ENCODE measurements at regions not wholly inside any gene's neighbourhood (a gene's known extent, or its start where the extent isn't known, plus 50 kb on each side); places are given as distances from the start of the nearest gene placed in this dataset.

- WGBS (ENCODE audit: missing lambda C conversion rate), result 27% methylated on average over 3 of the region's 6 CpGs
- Histone ChIP-seq H3K4me1 (no peaks in the 10 kb centered on the region), H3K9me3 (peaks cover 18% of the 10 kb centered on the region; the same call in 2 of the 3 replicates), H3K4me3 (no peak overlapping the region), H3K4me2 (no peak overlapping the region), H3K27ac (no peak overlapping the region)
- no peak for TF ChIP-seq ZNF302 (CRISPR knock-in tag; IDR thresholded peaks at IDR 0.05)
- ChIA-PET CTCF (interaction anchor here (1.2 kb wide), 1 partner anchor 31 kb away, joined by 3 read pairs; no protein-coding TSS in a partner anchor), POLR2A (no interaction called here)
- no peak for DNase-seq (ENCODE audit: low read depth in 1 of 2, low spot score in 1 of 2)
- FAIRE-seq, result no peak
- no peak for ATAC-seq
These were observed 158.6 kb upstream of the PPP1R26 start for GRCh38 chr9:135320943-135321342.

GRCh38 chr9:135321580-135321979 is 158.0 kb upstream of the PPP1R26 start:
- TF ChIP-seq MYC (IDR thresholded peaks at IDR 0.05; ENCODE audit: borderline replicate concordance, low read length), result no peak
- TF ChIP-seq ZC3H11A (IDR thresholded peaks at IDR 0.05), result no peak
- TF ChIP-seq KDM1A (IDR thresholded peaks at IDR 0.05; ENCODE audit: low read depth), result no peak
- TF ChIP-seq HEYL (CRISPR knock-in tag; IDR thresholded peaks at IDR 0.05), result no peak
- TF ChIP-seq ESRRA (IDR thresholded peaks at IDR 0.05; ENCODE audit: borderline replicate concordance, low read length), result no peak
- no peak for TF ChIP-seq FOSB (CRISPR knock-in tag; IDR thresholded peaks at IDR 0.05)
- TF ChIP-seq SREBF2 (IDR thresholded peaks at IDR 0.05), result no peak
- TF ChIP-seq HOXB13 (CRISPR knock-in tag; IDR thresholded peaks at IDR 0.05; ENCODE audit: low read depth), result no peak
- no peak for TF ChIP-seq ZNF302 (CRISPR knock-in tag; IDR thresholded peaks at IDR 0.05)
- no peak for TF ChIP-seq FOSL2 (IDR thresholded peaks at IDR 0.05)
- TF ChIP-seq FOSL2 (CRISPR knock-in tag; IDR thresholded peaks at IDR 0.05), result no peak
- TF ChIP-seq KDM5A (IDR thresholded peaks at IDR 0.05), result no peak
- TF ChIP-seq ZSCAN20 (CRISPR knock-in tag; IDR thresholded peaks at IDR 0.05), result no peak
- no peak for TF ChIP-seq EHMT2 (IDR thresholded peaks at IDR 0.05; ENCODE audit: low read depth)
- TF ChIP-seq CEBPB (IDR thresholded peaks at IDR 0.05), result no peak
- no peak for TF ChIP-seq POLR2A (IDR thresholded peaks at IDR 0.05; ENCODE audit: low read length)
- no peak for TF ChIP-seq EP300 (IDR thresholded peaks at IDR 0.05)
- TF ChIP-seq RFX5 (IDR thresholded peaks at IDR 0.05), result no peak
- TF ChIP-seq BCL3 (IDR thresholded peaks at IDR 0.05), result no peak
- TF ChIP-seq MAZ (IDR thresholded peaks at IDR 0.05; ENCODE audit: borderline replicate concordance, low read depth, low read length), result no peak
- Histone ChIP-seq H3K27ac (no peak overlapping the region), H3K9me3 (peaks cover 18% of the 10 kb centered on the region; the same call in 2 of the 3 replicates), H3K4me3 (no peak overlapping the region), H3K4me2 (no peak overlapping the region), H3K4me1 (no peaks in the 10 kb centered on the region)
- DNase-seq (ENCODE audit: low read depth in 1 of 2, low spot score in 1 of 2), result no peak
- CTCF ChIA-PET, result no interaction called here
- no peak for ATAC-seq
- FAIRE-seq, result no peak
- WGBS (ENCODE audit: missing lambda C conversion rate), result 17% methylated on average over 4 of the region's 4 CpGs
- POLR2A ChIA-PET, result no interaction called here

- ATAC-seq (no peak), DNase-seq (ENCODE audit: low read depth in 1 of 2, low spot score in 1 of 2) (no peak), FAIRE-seq (no peak)
- Histone ChIP-seq H3K4me2 (no peak overlapping the region), H3K9me3 (peaks cover 28% of the 10 kb centered on the region; the same call in 2 of the 3 replicates), H3K27ac (no peak overlapping the region), H3K4me1 (no peaks in the 10 kb centered on the region), H3K4me3 (no peak overlapping the region)
- TF ChIP-seq CHD4 (IDR thresholded peaks at IDR 0.05; ENCODE audit: borderline replicate concordance), result no peak
- no peak for TF ChIP-seq RARB (CRISPR knock-in tag; IDR thresholded peaks at IDR 0.05)
- WGBS (ENCODE audit: missing lambda C conversion rate), result 13% methylated on average over 6 of the region's 6 CpGs
- POLR2A ChIA-PET, result no interaction called here
- CTCF ChIA-PET, result interaction anchor here (1.2 to 1.9 kb wide), 4 partner anchors 19 to 237 kb away, joined by 3 to 6 read pairs (median 4); partner anchors contain the start of gene OLFM1
These were observed 155.3 kb upstream of the PPP1R26 start for GRCh38 chr9:135324329-135324728.

GRCh38 chr9:135326141-135326540 is 153.4 kb upstream of the PPP1R26 start:
- Histone ChIP-seq H3K27ac (no peak overlapping the region), H3K4me3 (no peak overlapping the region), H3K4me1 (no peaks in the 10 kb centered on the region), H3K4me2 (no peak overlapping the region), H3K9me3 (peaks cover 28% of the 10 kb centered on the region; the same call in 2 of the 3 replicates)
- POLR2A ChIA-PET, result no interaction called here
- no peak for DNase-seq (ENCODE audit: low read depth in 1 of 2, low spot score in 1 of 2)
- CTCF ChIA-PET, result interaction anchor here (0.7 to 1.5 kb wide), 2 partner anchors 8 to 11 kb away, joined by 3 read pairs; no protein-coding TSS in a partner anchor
- WGBS (ENCODE audit: missing lambda C conversion rate), result 23% methylated on average over 3 of the region's 7 CpGs
- TF ChIP-seq TFCP2L1 (CRISPR knock-in tag; IDR thresholded peaks at IDR 0.05) (no peak), HOXB13 (CRISPR knock-in tag; IDR thresholded peaks at IDR 0.05; ENCODE audit: low read depth) (no peak), ESRRA (IDR thresholded peaks at IDR 0.05; ENCODE audit: borderline replicate concordance, low read length) (no peak)
- no peak for FAIRE-seq
- no peak for ATAC-seq

All from A549 (cell line).